ENCODE measurements at regions not wholly inside any gene's neighbourhood (a gene's known extent, or its start where the extent isn't known, plus 50 kb on each side); places are given as distances from the start of the nearest gene placed in this dataset.

- H3K4me1 Mint-ChIP-seq, result peaks cover 20% of the 10 kb centered on the region
- CTCF ChIA-PET, result no interaction called here
- H3K36me3 Mint-ChIP-seq (ENCODE audit: low read depth), result no peaks in the 10 kb centered on the region
- H3K27me3 Mint-ChIP-seq, result peaks cover 29% of the 10 kb centered on the region
- peaks cover 5% of the 10 kb centered on the region for H3K9me3 Mint-ChIP-seq
- DNase-seq, result no peak
- no peak overlapping the region for H3K4me3 Mint-ChIP-seq
- H3K27ac Mint-ChIP-seq, result no peak overlapping the region
- POLR2A ChIA-PET, result no interaction called here
Measured at GRCh38 chr1:11380500-11380899, 98.5 kb upstream of the DISP3 start.

DNA sequence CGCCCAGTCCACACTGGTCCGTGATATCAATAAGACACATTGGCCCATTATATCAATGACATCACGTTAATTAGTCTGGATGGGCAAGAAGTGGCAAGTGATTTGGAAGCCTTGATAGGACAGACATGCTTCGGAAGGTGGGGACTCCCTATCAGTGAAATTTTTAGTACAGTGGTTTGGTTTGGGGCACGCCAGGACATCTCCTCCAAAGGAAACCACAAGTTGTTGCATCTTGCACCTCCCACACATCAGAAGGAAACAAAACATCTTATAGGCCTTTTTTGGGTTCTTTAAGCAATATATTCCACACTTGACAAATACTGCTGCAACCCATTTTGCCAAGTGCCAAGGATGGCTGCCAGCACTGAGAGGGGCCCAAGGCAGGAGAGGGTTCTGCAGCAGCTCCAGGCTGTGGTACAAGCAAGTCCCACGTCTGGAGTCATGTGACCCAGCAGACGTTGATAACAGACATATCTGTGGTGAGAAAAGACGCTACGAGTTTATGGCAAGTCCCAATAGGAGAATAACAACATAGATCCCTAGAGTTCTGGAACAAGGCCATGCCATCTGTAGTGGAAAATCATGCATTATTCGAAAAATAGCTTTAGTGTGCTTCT is 95.3 kb upstream of the DISP3 start:
- Mint-ChIP-seq H3K4me1 (peaks cover 20% of the 10 kb centered on the region), H3K9me3 (peaks cover 5% of the 10 kb centered on the region), H3K27me3 (peaks cover 37% of the 10 kb centered on the region), H3K36me3 (ENCODE audit: low read depth) (no peaks in the 10 kb centered on the region), H3K4me3 (no peak overlapping the region), H3K27ac (no peak overlapping the region)
- POLR2A ChIA-PET, result interaction anchor here (1.1 kb wide), 1 partner anchor 372 kb away, joined by 3 read pairs; no protein-coding TSS in a partner anchor
- CTCF ChIA-PET, result interaction anchor here (0.6 to 1.3 kb wide), 2 partner anchors 23 to 940 kb away, joined by 3 to 4 read pairs; no protein-coding TSS in a partner anchor
- DNase-seq, result peak; percentile 17

GRCh38 chr1:11384170-11384554 is 94.8 kb upstream of the DISP3 start:
- no peak for DNase-seq
- no peaks in the 10 kb centered on the region for H3K36me3 Mint-ChIP-seq (ENCODE audit: low read depth)
- peaks cover 36% of the 10 kb centered on the region for H3K27me3 Mint-ChIP-seq
- no peak overlapping the region for H3K4me3 Mint-ChIP-seq
- H3K27ac Mint-ChIP-seq, result no peak overlapping the region
- peaks cover 20% of the 10 kb centered on the region for H3K4me1 Mint-ChIP-seq
- ChIA-PET POLR2A (interaction anchor here (1.1 kb wide), 1 partner anchor 372 kb away, joined by 3 read pairs; no protein-coding TSS in a partner anchor), CTCF (interaction anchor here (0.6 to 1.3 kb wide), 2 partner anchors 23 to 940 kb away, joined by 3 to 4 read pairs; no protein-coding TSS in a partner anchor)
- H3K9me3 Mint-ChIP-seq, result peaks cover 5% of the 10 kb centered on the region

GRCh38 chr1:11387829-11388228 is 91.1 kb upstream of the DISP3 start:
- H3K4me1 Mint-ChIP-seq, result peaks cover 19% of the 10 kb centered on the region
- H3K36me3 Mint-ChIP-seq (ENCODE audit: low read depth), result no peaks in the 10 kb centered on the region
- no peak overlapping the region for H3K27ac Mint-ChIP-seq
- H3K27me3 Mint-ChIP-seq, result peaks cover 39% of the 10 kb centered on the region
- CTCF ChIA-PET, result interaction anchor here (1.7 kb wide), 1 partner anchor 24 kb away, joined by 4 read pairs; no protein-coding TSS in a partner anchor
- no peak for DNase-seq
- no peak overlapping the region for H3K4me3 Mint-ChIP-seq
- POLR2A ChIA-PET, result no interaction called here
- no peaks in the 10 kb centered on the region for H3K9me3 Mint-ChIP-seq

- H3K4me3 Mint-ChIP-seq, result no peak overlapping the region
- ChIA-PET CTCF (interaction anchor here (0.7 kb wide), 1 partner anchor 147 kb away, joined by 3 read pairs; no protein-coding TSS in a partner anchor), POLR2A (no interaction called here)
- no peaks in the 10 kb centered on the region for H3K9me3 Mint-ChIP-seq
- no peaks in the 10 kb centered on the region for H3K36me3 Mint-ChIP-seq (ENCODE audit: low read depth)
- peaks cover 44% of the 10 kb centered on the region for H3K27me3 Mint-ChIP-seq
- DNase-seq, result no peak
- no peak overlapping the region for H3K27ac Mint-ChIP-seq
- H3K4me1 Mint-ChIP-seq, result peaks cover 13% of the 10 kb centered on the region
Measured at GRCh38 chr1:11388617-11389016, 90.3 kb upstream of the DISP3 start.

DNA sequence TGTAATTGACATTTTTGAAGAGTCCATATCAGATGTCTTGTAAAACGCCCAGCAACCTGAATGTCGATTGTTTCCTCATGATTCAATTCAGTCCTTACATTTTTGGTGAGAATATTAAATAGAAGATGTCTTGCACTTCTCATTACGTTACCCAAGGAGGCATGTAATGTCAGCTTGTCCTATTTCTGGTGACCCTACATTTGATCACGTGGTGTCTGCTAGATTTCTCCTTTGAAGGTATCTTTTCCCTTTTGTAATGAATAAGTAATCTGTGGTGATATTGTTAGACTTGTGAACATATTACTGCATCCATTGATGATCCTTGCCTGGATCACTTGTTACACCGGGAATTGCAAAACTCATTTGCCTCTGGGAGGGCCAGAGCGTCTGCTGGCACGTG is 87.6 kb upstream of the DISP3 start:
- Mint-ChIP-seq H3K27ac (no peak overlapping the region), H3K4me3 (no peak overlapping the region), H3K36me3 (ENCODE audit: low read depth) (no peaks in the 10 kb centered on the region), H3K27me3 (peaks cover 45% of the 10 kb centered on the region), H3K9me3 (no peaks in the 10 kb centered on the region), H3K4me1 (peaks cover 6% of the 10 kb centered on the region)
- no peak for DNase-seq
- ChIA-PET CTCF (no interaction called here), POLR2A (no interaction called here)

GRCh38 chr1:11391886-11392285 is 87.1 kb upstream of the DISP3 start:
- no peak for DNase-seq
- ChIA-PET CTCF (no interaction called here), POLR2A (interaction anchor here (1.5 kb wide), 1 partner anchor 15 kb away, joined by 3 read pairs; no protein-coding TSS in a partner anchor)
- Mint-ChIP-seq H3K9me3 (no peaks in the 10 kb centered on the region), H3K4me3 (no peak overlapping the region), H3K4me1 (peaks cover 6% of the 10 kb centered on the region), H3K36me3 (ENCODE audit: low read depth) (no peaks in the 10 kb centered on the region), H3K27ac (no peak overlapping the region), H3K27me3 (peaks cover 43% of the 10 kb centered on the region)

DNA sequence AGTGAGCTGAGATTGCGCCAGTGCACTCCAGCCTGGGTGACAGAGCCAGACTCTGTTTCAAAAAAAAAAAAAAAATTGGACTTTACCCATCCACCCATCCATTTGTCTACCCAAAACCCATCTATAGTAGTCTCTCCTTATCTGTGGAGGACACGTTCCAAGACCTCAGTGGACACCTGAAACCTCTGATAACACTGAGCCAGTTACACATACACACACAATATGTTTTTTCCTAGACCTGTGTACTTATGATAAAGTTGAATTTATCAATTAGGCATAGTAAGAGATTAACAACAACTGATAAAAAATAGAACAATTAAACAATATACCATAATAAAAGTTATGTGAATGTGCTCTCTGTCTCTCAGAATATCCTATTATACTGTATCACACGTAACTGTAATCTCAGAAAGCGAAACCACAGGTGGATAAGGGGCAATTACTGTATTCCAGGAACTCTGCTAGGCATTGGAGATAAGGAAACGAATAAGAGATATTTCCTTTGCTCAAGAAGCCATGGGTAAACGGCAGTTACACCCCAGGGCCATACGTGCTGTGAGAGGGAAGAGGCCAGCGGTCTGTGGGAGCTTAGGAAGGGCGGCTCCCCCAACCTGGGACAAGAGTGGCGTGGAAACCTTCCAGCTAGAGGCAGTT is 84.2 kb upstream of the DISP3 start:
- peaks cover 30% of the 10 kb centered on the region for H3K27me3 Mint-ChIP-seq
- peaks cover 6% of the 10 kb centered on the region for H3K4me1 Mint-ChIP-seq
- no peak overlapping the region for H3K4me3 Mint-ChIP-seq
- H3K27ac Mint-ChIP-seq, result no peak overlapping the region
- ChIA-PET POLR2A (no interaction called here), CTCF (interaction anchor here (1.7 kb wide), 1 partner anchor 8 kb away, joined by 3 read pairs; no protein-coding TSS in a partner anchor)
- no peaks in the 10 kb centered on the region for H3K36me3 Mint-ChIP-seq (ENCODE audit: low read depth)
- H3K9me3 Mint-ChIP-seq, result no peaks in the 10 kb centered on the region
- no peak for DNase-seq

DNA sequence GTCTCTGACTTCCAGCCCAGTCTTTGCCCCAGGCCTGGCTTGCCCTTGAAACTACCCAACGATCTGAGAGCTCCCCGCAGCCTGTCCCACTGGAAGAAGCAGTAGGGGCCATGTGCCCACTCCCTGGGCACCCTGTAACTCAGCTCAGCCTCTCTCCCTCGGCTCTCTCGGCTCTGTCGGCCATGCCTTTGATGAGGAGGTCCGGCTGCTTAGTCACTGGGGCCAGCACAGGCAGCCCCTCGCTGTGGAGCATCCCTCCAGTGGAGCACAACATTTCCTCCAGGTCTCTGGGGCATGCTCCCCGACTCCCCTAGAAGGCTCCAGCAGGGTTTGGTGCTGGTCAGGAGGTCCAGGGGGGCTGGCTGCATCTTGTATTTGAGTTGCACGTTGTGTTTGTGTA is 83.3 kb upstream of the DISP3 start:
- POLR2A ChIA-PET, result no interaction called here
- no peak for DNase-seq
- Mint-ChIP-seq H3K27me3 (peaks cover 27% of the 10 kb centered on the region), H3K4me1 (peaks cover 6% of the 10 kb centered on the region), H3K9me3 (no peaks in the 10 kb centered on the region), H3K4me3 (no peak overlapping the region), H3K36me3 (ENCODE audit: low read depth) (no peaks in the 10 kb centered on the region), H3K27ac (no peak overlapping the region)
- CTCF ChIA-PET, result interaction anchor here (1.7 kb wide), 1 partner anchor 9 kb away, joined by 3 read pairs; no protein-coding TSS in a partner anchor

- H3K9me3 Mint-ChIP-seq, result no peaks in the 10 kb centered on the region
- H3K36me3 Mint-ChIP-seq (ENCODE audit: low read depth), result no peaks in the 10 kb centered on the region
- H3K4me3 Mint-ChIP-seq, result no peak overlapping the region
- POLR2A ChIA-PET, result no interaction called here
- H3K4me1 Mint-ChIP-seq, result peaks cover 6% of the 10 kb centered on the region
- CTCF ChIA-PET, result no interaction called here
- no peak overlapping the region for H3K27ac Mint-ChIP-seq
- DNase-seq, result no peak
- H3K27me3 Mint-ChIP-seq, result peaks cover 16% of the 10 kb centered on the region
Measured at GRCh38 chr1:11397151-11397901, 81.6 kb upstream of the DISP3 start.

DNA sequence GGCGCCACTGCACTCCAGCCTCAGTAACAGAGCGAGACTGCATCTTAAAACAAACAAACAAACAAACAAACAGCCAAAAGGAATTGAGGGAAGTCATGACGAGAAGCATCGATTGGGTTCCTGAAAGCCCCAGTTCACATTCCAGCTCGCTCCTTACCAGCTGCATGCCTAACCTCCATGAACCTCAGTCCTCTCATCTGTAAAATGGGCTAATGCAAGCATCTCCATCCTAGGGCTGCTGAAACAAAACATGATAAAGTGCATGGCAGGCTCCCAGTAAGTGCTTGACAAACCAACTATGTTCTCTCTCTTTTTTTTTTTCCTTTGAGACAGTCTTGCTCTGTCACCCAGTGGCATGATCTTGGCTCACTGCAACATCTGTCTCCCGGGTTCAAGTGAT is 79.7 kb upstream of the DISP3 start:
- POLR2A ChIA-PET, result no interaction called here
- CTCF ChIA-PET, result no interaction called here

GRCh38 chr1:11400155-11400554 is 78.8 kb upstream of the DISP3 start:
- peaks cover 2% of the 10 kb centered on the region for H3K36me3 Mint-ChIP-seq (ENCODE audit: low read depth)
- H3K4me3 Mint-ChIP-seq, result no peak overlapping the region
- DNase-seq, result no peak
- no peak overlapping the region for H3K27ac Mint-ChIP-seq
- peaks cover 8% of the 10 kb centered on the region for H3K27me3 Mint-ChIP-seq
- POLR2A ChIA-PET, result no interaction called here
- CTCF ChIA-PET, result no interaction called here
- peaks cover 4% of the 10 kb centered on the region for H3K9me3 Mint-ChIP-seq
- peaks cover 4% of the 10 kb centered on the region for H3K4me1 Mint-ChIP-seq

More for the DNA sequence above, 79.7 kb upstream of the DISP3 start:
- peaks cover 9% of the 10 kb centered on the region for H3K27me3 Mint-ChIP-seq
- H3K4me1 Mint-ChIP-seq, result peaks cover 6% of the 10 kb centered on the region
- DNase-seq, result no peak
- no peak overlapping the region for H3K4me3 Mint-ChIP-seq
- peaks cover 2% of the 10 kb centered on the region for H3K9me3 Mint-ChIP-seq
- H3K36me3 Mint-ChIP-seq (ENCODE audit: low read depth), result no peaks in the 10 kb centered on the region
- H3K27ac Mint-ChIP-seq, result no peak overlapping the region

- Mint-ChIP-seq H3K27ac (no peak overlapping the region), H3K4me3 (no peak overlapping the region), H3K9me3 (peaks cover 5% of the 10 kb centered on the region), H3K36me3 (ENCODE audit: low read depth) (peaks cover 3% of the 10 kb centered on the region), H3K4me1 (peaks cover 2% of the 10 kb centered on the region), H3K27me3 (peaks cover 8% of the 10 kb centered on the region)
- POLR2A ChIA-PET, result no interaction called here
- CTCF ChIA-PET, result no interaction called here
- DNase-seq, result no peak
Measured at GRCh38 chr1:11400567-11400966, 78.4 kb upstream of the DISP3 start.
